Common myeloid progenitor, CD34-positive (primary cell): ENCODE measurements at regions not wholly inside any gene's neighbourhood (a gene's known extent, or its start where the extent isn't known, plus 50 kb on each side); places are given as distances from the start of the nearest gene placed in this dataset.

Experiments used
- CTCF ChIA-PET: fragments of 350-600 bp; sonication (Branson Sonifier 250); formaldehyde crosslinking; loops from one replicate; lab custom pipeline; 2021; ENCODE audit warnings: antibody characterized with exemption; lab: Charles Lee
- POLR2A ChIA-PET: fragments of 350-600 bp; sonication (Branson Sonifier 250); formaldehyde crosslinking; loops from one replicate; lab custom pipeline; 2021; ENCODE audit warnings: antibody characterized with exemption; lab: Charles Lee
- DNase-seq, 3 donors: peaks; one replicate each; pipeline versions ENCODE4 v3.0.0 to v3.0.0-alpha.2; 2013
- H3K27ac ChIP-seq, 2 experiments: 1 replicate in 1 of 2; 2 replicates in 1 of 2; pipeline ENCODE4 v1.7.0; 2013; ENCODE audit warnings: inconsistent platforms in 2 of 2, low read length in 2 of 2, mild to moderate bottlenecking in 2 of 2, low read depth in 1 of 2, moderate library complexity in 1 of 2; ENCODE audit not compliant: severe bottlenecking in 2 of 2, insufficient read depth in 1 of 2, poor library complexity in 1 of 2
- H3K27me3 ChIP-seq, 5 experiments: replicated peaks in 2 of 5; 1 replicate in 3 of 5; 2 replicates in 2 of 5; pipeline versions ENCODE4 v1.6.1 to v1.7.0; 2013; ENCODE audit warnings: low read length in 4 of 5, mild to moderate bottlenecking in 2 of 5, moderate library complexity in 2 of 5, inconsistent platforms in 1 of 5; ENCODE audit not compliant: insufficient read depth in 5 of 5, control insufficient read depth in 4 of 5
- H3K36me3 ChIP-seq, 4 experiments: 1 replicate in 2 of 4; 2 replicates in 2 of 4; pipeline versions ENCODE4 v1.6.1 to v1.7.0; 2013; ENCODE audit warnings: low read length in 3 of 4, control low read depth in 1 of 4, mild to moderate bottlenecking in 1 of 4; ENCODE audit not compliant: control insufficient read depth in 4 of 4, insufficient read depth in 4 of 4
- H3K4me1 ChIP-seq, 4 experiments: 1 replicate in 3 of 4; 2 replicates in 1 of 4; pipeline versions ENCODE4 v1.6.1 to v1.7.1; 2013; ENCODE audit warnings: low read length in 3 of 4, mild to moderate bottlenecking in 3 of 4, control low read depth in 1 of 4, inconsistent platforms in 1 of 4, moderate library complexity in 1 of 4; ENCODE audit not compliant: control insufficient read depth in 4 of 4, insufficient read depth in 4 of 4; ENCODE audit errors: control extremely low read depth in 1 of 4
- H3K4me3 ChIP-seq, 7 experiments: 1 replicate in 4 of 7; 2 replicates in 3 of 7; pipeline versions ENCODE4 v1.5.1 to v1.7.0; 2013; ENCODE audit warnings: mild to moderate bottlenecking in 7 of 7, low read length in 6 of 7, moderate library complexity in 6 of 7, inconsistent platforms in 2 of 7, low read depth in 2 of 7, control low read depth in 1 of 7; ENCODE audit not compliant: insufficient read depth in 4 of 7, control insufficient read depth in 1 of 7; ENCODE audit errors: extremely low read depth in 1 of 7
- H3K9me3 ChIP-seq, 5 experiments: 1 replicate in 4 of 5; 2 replicates in 1 of 5; pipeline versions ENCODE4 v1.6.1 to v1.7.1; 2013; ENCODE audit warnings: low read length in 4 of 5, mild to moderate bottlenecking in 2 of 5, inconsistent platforms in 1 of 5, low read depth in 1 of 5, moderate library complexity in 1 of 5; ENCODE audit not compliant: control insufficient read depth in 4 of 5, insufficient read depth in 2 of 5; ENCODE audit errors: control extremely low read depth in 1 of 5
- WGBS: methylation state at CpG from one replicate; pipeline ENCODE4 v1.1.5; 2013; ENCODE audit not compliant: insufficient coverage; 5-methylcytosine and 5-hydroxymethylcytosine counted together

DNA sequence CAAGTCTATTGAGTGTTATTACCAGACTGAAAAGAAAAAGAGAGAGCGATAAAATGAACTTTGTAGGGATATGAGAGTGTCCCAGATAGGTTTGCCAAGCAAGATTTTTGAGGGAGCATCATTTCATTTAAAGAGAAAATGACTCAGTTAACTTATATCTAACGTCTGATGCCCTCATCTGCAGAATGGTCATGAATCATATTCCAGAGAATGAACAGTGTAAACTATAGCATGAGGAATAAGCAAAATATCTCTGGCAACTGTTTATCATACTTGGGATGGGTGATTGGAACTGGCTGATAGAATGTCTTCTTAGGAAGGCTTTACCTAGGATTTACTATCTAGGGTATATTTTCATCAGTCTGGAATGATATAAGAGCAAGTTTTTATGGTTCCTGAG is 289.4 kb downstream of the CMPK2 start:
- CTCF ChIA-PET = no interaction called here
- POLR2A ChIA-PET = no interaction called here
- no peak overlapping the region for H3K27ac ChIP-seq

DNA sequence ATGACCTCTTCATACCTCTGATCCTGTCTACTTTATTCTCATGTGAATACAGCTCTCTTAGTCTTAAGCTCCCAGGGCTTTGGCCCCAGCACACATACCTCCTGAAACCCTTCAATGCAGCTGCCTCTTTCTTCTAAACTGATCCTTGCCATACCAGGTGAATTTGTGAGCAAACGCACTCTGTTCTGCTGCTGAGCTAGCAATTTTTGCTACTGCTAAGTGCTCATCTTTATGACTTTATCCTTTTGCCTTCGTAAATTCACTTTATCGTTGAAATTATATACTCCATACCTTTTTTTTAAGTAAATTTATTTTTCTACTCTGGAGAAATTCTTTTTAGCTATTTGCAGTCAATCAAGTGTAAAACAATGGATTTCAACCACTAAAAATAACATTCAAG is 287.7 kb downstream of the CMPK2 start:
- Histone ChIP-seq H3K27me3 (peaks cover 0 to 5% (median 0%) of the 10 kb centered on the region in 5 experiments), H3K9me3 (no peaks in the 10 kb centered on the region), H3K27ac (no peak overlapping the region), H3K4me1 (no peaks in the 10 kb centered on the region), H3K4me3 (no peak overlapping the region), H3K36me3 (no peaks in the 10 kb centered on the region)
- DNase-seq = no peak
- ChIA-PET CTCF (no interaction called here), POLR2A (no interaction called here)
- WGBS = 93% methylated on average over 1 of the region's 3 CpGs

More for the DNA sequence above, 289.4 kb downstream of the CMPK2 start:
- no peaks in the 10 kb centered on the region for H3K36me3 ChIP-seq
- H3K4me3 ChIP-seq = no peak overlapping the region
- H3K9me3 ChIP-seq = no peaks in the 10 kb centered on the region
- no peaks in the 10 kb centered on the region for H3K4me1 ChIP-seq
- no peak for DNase-seq
- peaks cover 0 to 5% (median 0%) of the 10 kb centered on the region in 5 experiments for H3K27me3 ChIP-seq
- 90% methylated on average over 2 of the region's 2 CpGs for WGBS

DNA sequence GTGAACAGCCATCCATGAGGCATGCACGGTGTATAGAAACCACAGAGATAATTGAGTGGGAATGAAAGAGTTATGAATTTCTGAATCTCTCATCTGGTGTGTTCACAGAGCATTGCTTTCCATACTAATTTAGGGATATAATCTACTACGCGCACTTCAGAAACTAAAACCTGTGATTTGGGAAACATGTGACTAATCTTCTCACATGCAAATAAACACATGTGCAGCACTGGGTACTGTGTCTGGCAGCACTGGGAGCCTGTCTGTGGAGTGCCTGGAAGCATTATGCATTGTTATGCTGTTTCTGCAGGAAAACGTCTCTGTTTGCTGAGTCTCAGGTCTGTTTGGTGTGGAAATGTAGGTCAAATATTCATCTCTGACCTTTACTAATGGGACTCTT is 287.3 kb downstream of the CMPK2 start:
- peaks cover 0 to 5% (median 0%) of the 10 kb centered on the region in 5 experiments for H3K27me3 ChIP-seq
- no peaks in the 10 kb centered on the region for H3K36me3 ChIP-seq
- ChIA-PET CTCF (no interaction called here), POLR2A (no interaction called here)
- H3K4me1 ChIP-seq = no peaks in the 10 kb centered on the region
- no peak overlapping the region for H3K4me3 ChIP-seq
- H3K9me3 ChIP-seq = no peaks in the 10 kb centered on the region
- WGBS = 86% methylated on average over 3 of the region's 4 CpGs
- no peak overlapping the region for H3K27ac ChIP-seq
- no peak for DNase-seq

DNA sequence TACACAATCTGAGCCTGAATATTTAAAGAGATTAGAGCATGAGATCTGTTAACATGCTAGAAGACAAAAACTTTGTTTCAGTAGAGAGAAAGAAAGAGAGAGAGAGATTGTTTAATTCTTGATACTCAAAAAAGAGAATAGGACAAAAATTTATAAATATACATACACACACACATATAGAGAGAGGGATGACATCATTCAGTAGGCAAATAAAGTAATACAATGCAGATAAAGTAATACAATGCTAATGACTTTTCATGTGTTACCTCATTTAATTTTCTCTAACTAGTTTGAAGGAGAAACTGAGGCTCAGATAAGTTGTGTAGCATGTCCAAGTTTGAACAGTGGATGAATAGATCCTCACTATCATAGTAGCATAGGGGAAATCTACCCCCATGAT is 286.4 kb downstream of the CMPK2 start:
- Histone ChIP-seq H3K4me1 (no peaks in the 10 kb centered on the region), H3K9me3 (no peaks in the 10 kb centered on the region), H3K36me3 (no peaks in the 10 kb centered on the region), H3K4me3 (no peak overlapping the region), H3K27ac (no peak overlapping the region), H3K27me3 (peaks cover 0 to 5% (median 0%) of the 10 kb centered on the region in 5 experiments)
- no peak for DNase-seq
- ChIA-PET CTCF (no interaction called here), POLR2A (no interaction called here)

DNA sequence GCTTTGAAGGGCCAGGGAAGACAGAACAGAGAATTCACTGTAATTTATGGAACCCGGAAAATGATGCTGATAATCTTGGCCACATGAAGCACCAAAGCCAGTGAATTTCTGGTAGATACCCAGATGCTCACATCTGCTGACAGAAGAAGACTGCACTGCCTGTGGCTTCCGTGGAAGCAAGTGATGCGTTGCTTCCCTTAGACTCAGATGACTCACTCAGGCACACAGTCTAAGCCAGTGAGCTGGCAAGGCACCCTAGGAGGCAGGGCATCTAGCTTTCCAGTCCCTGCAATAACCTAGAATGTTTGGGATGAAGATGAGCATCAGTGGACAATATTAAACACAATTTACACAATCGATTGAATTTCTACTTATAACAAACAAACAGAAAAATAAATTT is 284.7 kb downstream of the CMPK2 start:
- POLR2A ChIA-PET = no interaction called here
- CTCF ChIA-PET = no interaction called here
- H3K36me3 ChIP-seq = no peaks in the 10 kb centered on the region
- no peak overlapping the region for H3K27ac ChIP-seq
- no peaks in the 10 kb centered on the region for H3K4me1 ChIP-seq
- whole genome bisulfite sequencing = 96% methylated on average over 3 of the region's 4 CpGs
- H3K27me3 ChIP-seq = peaks cover 0 to 5% (median 0%) of the 10 kb centered on the region in 5 experiments
- H3K4me3 ChIP-seq = no peak overlapping the region
- no peak for DNase-seq
- H3K9me3 ChIP-seq = no peaks in the 10 kb centered on the region

DNA sequence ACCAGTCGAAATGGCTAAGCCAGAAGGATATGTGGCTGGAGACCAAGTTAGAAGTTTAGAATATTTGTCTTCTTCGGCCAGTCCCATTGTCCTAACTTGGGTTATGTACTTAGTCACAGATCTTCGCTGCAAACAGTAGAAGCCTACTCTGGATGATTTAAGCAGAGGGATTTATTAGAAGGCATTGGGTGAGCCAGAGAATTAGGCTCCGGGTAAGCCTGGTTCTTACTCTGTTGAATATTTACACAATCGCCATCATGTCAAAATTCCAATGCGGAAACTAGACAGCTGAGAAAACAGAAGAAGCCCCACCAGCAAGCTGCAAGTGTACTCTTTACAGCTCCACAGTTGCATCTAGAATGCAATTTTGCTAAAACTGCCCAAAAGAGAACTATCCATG is 276.6 kb downstream of the CMPK2 start:
- no peaks in the 10 kb centered on the region for H3K27me3 ChIP-seq
- WGBS = 98% methylated on average over 6 of the region's 6 CpGs
- no peak for DNase-seq

DNA sequence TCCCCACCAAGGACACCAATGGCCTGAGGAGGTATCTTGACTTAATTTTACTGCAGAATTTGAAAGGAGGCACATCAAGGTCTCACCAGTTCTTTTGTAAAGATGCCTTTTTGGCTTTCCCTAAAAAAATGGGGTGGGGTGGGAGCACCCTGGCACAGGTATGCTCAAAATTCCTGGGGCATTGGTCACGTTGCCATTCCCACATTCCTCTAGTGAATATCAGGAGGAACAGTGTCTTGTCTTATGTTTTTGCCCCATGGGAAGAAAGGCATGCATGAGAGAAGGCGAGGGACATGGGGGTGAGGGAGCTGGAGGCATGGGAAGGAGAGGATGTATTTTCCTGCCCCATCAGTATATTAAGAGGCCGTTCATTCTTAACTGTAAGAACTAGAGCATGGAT is 275.3 kb downstream of the CMPK2 start:
- H3K27ac ChIP-seq = no peak overlapping the region
- DNase-seq = no peak
- POLR2A ChIA-PET = no interaction called here
- no peaks in the 10 kb centered on the region for H3K36me3 ChIP-seq
- CTCF ChIA-PET = no interaction called here
- no peaks in the 10 kb centered on the region for H3K9me3 ChIP-seq
- H3K4me1 ChIP-seq = no peaks in the 10 kb centered on the region
- no peaks in the 10 kb centered on the region for H3K27me3 ChIP-seq
- H3K4me3 ChIP-seq = no peak overlapping the region
- WGBS = no CpG with 5 or more reads among the region's 3 CpGs

More for the DNA sequence above, 276.6 kb downstream of the CMPK2 start:
- POLR2A ChIA-PET = no interaction called here
- Histone ChIP-seq H3K4me1 (no peaks in the 10 kb centered on the region), H3K27ac (no peak overlapping the region), H3K36me3 (no peaks in the 10 kb centered on the region), H3K9me3 (no peaks in the 10 kb centered on the region), H3K4me3 (no peak overlapping the region)
- CTCF ChIA-PET = no interaction called here
